K562 (cell line): ENCODE measurements at regions not wholly inside any gene's neighbourhood (a gene's known extent, or its start where the extent isn't known, plus 50 kb on each side); places are given as distances from the start of the nearest gene placed in this dataset.

Experiments
- ATAC-seq: fragments of 200-7000 bp; cut with Tn5 transposase; 3 replicates; pipeline ENCODE4 v1.9.1; 2020; ENCODE audit warnings: moderate library complexity
- BruUV-seq: library from RNA; stranded (reverse); fragments of 400-500 nt; replicated peaks from 2 replicates; lab custom pipeline; 2021; lab: Mats Ljungman, UMichigan
- CTCF ChIA-PET: fragments of 300-600 bp; formaldehyde crosslinking; extraction: SDS; loops from one replicate; lab custom pipeline; 2021; ENCODE audit warnings: low intra/inter-chr PET ratio; lab: Yijun Ruan, JAX
- POLR2A ChIA-PET: fragments of 300-600, 350-650 bp; sonication (Branson Sonifier 250); formaldehyde crosslinking; extraction: SDS; loops from one replicate; lab custom pipeline; 2021; ENCODE audit warnings: antibody characterized with exemption, inconsistent platforms; lab: Yijun Ruan, JAX
- DNase-seq, 4 experiments: peaks; one replicate each; pipeline versions ENCODE4 v3.0.0 to v3.0.0-alpha.2; 2011 to 2018; ENCODE audit warnings: low spot score in 3 of 4, mixed read lengths in 3 of 4; ENCODE audit errors: extremely low read depth in 1 of 4
- FAIRE-seq: peaks from 2 replicates; lab custom pipeline; 2011; peaks lifted over from hg19 to GRCh38; lab: Jason Lieb, UNC
- H2AFZ ChIP-seq: 2 replicates; pipeline ENCODE4 v1.6.0; 2011; ENCODE audit warnings: low read depth, low read length, control low read depth, inconsistent platforms
- H3K27ac ChIP-seq: fragments of 200-600 bp; 3 replicates; pipeline ENCODE4 v1.8.0; 2011; ENCODE audit warnings: low read depth, mild to moderate bottlenecking, control low read depth, inconsistent platforms, low read length, moderate library complexity, mixed read lengths; ENCODE audit errors: extremely low read depth
- H3K27me3 ChIP-seq, 2 experiments: fragments of 300-600 bp in 1 of 2; 2 replicates in 1 of 2; 3 replicates in 1 of 2; pipeline versions ENCODE4 v1.6.0 to v1.8.0; 2011; ENCODE audit warnings: inconsistent platforms in 2 of 2, low read length in 2 of 2, mild to moderate bottlenecking in 1 of 2, mixed read lengths in 1 of 2, moderate library complexity in 1 of 2; ENCODE audit not compliant: control insufficient read depth in 2 of 2, insufficient read depth in 2 of 2
- H3K36me3 ChIP-seq: fragments of 300-600 bp; 3 replicates; pipeline ENCODE4 v1.8.0; 2011; ENCODE audit warnings: mild to moderate bottlenecking, low read length, inconsistent platforms; ENCODE audit not compliant: control insufficient read depth, insufficient read depth
- H3K4me1 ChIP-seq, 2 experiments: fragments of 200-600 bp in 1 of 2; replicated peaks in 1 of 2; 2 replicates in 1 of 2; 3 replicates in 1 of 2; pipeline versions ENCODE4 v1.5.1 to v1.8.0; 2011; ENCODE audit warnings: inconsistent platforms in 2 of 2, low read length in 2 of 2, mild to moderate bottlenecking in 1 of 2, mixed read lengths in 1 of 2, moderate library complexity in 1 of 2; ENCODE audit not compliant: control insufficient read depth in 2 of 2, insufficient read depth in 2 of 2
- H3K4me2 ChIP-seq: 2 replicates; pipeline ENCODE4 v1.6.1; 2011; ENCODE audit warnings: low read length, control low read depth, inconsistent platforms, mixed read lengths; ENCODE audit not compliant: insufficient read depth
- H3K4me3 ChIP-seq: fragments of 200-600 bp; sonication (generic), shearing (Covaris generic); 2 replicates; pipeline ENCODE4 v1.5.1; 2016; ENCODE audit warnings: control low read depth, inconsistent platforms
- H3K79me2 ChIP-seq: fragments of 200-600 bp; 3 replicates; pipeline ENCODE4 v1.8.0; 2011; ENCODE audit warnings: low read length, inconsistent platforms; ENCODE audit not compliant: control insufficient read depth, insufficient read depth
- H3K9ac ChIP-seq, 2 experiments: 2 replicates each; pipeline versions ENCODE4 v1.6.0 to v1.6.1; 2011; ENCODE audit warnings: low read depth in 2 of 2, low read length in 2 of 2, control low read depth in 1 of 2, inconsistent platforms in 1 of 2, mild to moderate bottlenecking in 1 of 2, mixed read lengths in 1 of 2; ENCODE audit not compliant: insufficient read depth in 1 of 2
- H3K9me1 ChIP-seq: one replicate; pipeline ENCODE4 v1.6.0; 2011; ENCODE audit warnings: inconsistent platforms, mild to moderate bottlenecking, low read length, moderate library complexity; ENCODE audit not compliant: control insufficient read depth, insufficient read depth
- H3K9me3 ChIP-seq: replicated peaks from 2 replicates; pipeline ENCODE4 v1.5.1; 2011; ENCODE audit warnings: low read depth, low read length, inconsistent platforms; ENCODE audit not compliant: control insufficient read depth, insufficient read depth
- H4K20me1 ChIP-seq: replicated peaks from 2 replicates; pipeline ENCODE4 v1.6.1; 2011; ENCODE audit warnings: low read length, inconsistent platforms, mixed read lengths; ENCODE audit not compliant: control insufficient read depth, insufficient read depth
- CUX1 ChIP-seq: fragments of 200-800 bp; sonication (Bioruptor generic); IDR thresholded peaks from 2 replicates; pipeline ENCODE4 v1.6.1; 2016; ENCODE audit warnings: missing genetic modification characterization, missing compliant biosample characterization
- HOXB6 ChIP-seq: fragments of 250-450 bp; sonication (Bioruptor Pico); IDR thresholded peaks from 2 replicates; pipeline ENCODE4 v1.5.1; 2022; ENCODE audit warnings: mild to moderate bottlenecking, borderline replicate concordance
- IRF9 ChIP-seq: fragments of 450-650 bp; IDR thresholded peaks from 2 replicates; pipeline ENCODE4 v1.6.1; 2016; ENCODE audit warnings: missing biosample characterization, missing genetic modification characterization
- ZBTB9 ChIP-seq: fragments of 450-650 bp; formaldehyde crosslinking; IDR thresholded peaks from 2 replicates; pipeline ENCODE4 v1.4.0; 2020; ENCODE audit warnings: mild to moderate bottlenecking, moderate library complexity
- ZNF239 ChIP-seq: fragments of 250-450 bp; sonication (Bioruptor Pico); IDR thresholded peaks from 2 replicates; pipeline ENCODE4 v1.4.0; 2020; ENCODE audit warnings: mild to moderate bottlenecking
- ZNF830 ChIP-seq: fragments of 250-450 bp; sonication (Bioruptor Pico); IDR thresholded peaks from 2 replicates; pipeline ENCODE4 v1.5.0; 2021; ENCODE audit warnings: mild to moderate bottlenecking
- ZSCAN29 ChIP-seq: fragments of 450-650 bp; IDR thresholded peaks from 2 replicates; pipeline ENCODE4 v1.6.1; 2017
- WGBS: fragments of 100-300 bp; shearing (Covaris generic); methylation state at CpG from one replicate; pipeline ENCODE4 v1.1.6; 2016; ENCODE audit warnings: low coverage, mixed read lengths; ENCODE audit not compliant: insufficient coverage; ENCODE audit errors: missing lambda C conversion rate; 5-methylcytosine and 5-hydroxymethylcytosine counted together
- in situ Hi-C: fragments of 300-500 bp; cut with MboI; formaldehyde crosslinking; loops from 4 replicates; pipeline ENCODE4 v1.15.0; 2018; ENCODE audit warnings: inconsistent platforms, mixed read lengths
- intact Hi-C: fragments of 100-400 bp; cut with micrococcal nuclease; formaldehyde crosslinking; loops from 2 replicates; pipeline ENCODE4 v1.14.2; 2022

- TF ChIP-seq ZBTB9 (CRISPR knock-in tag) (no peak), ZNF239 (no peak)
- TF ChIP-seq, all 486 proteins: peak for 0
These were observed 52.3 kb upstream of the LSM6 start (continued) for GRCh38 chr4:146123231-146123630.

GRCh38 chr4:146122398-146122797 is 53.1 kb upstream of the LSM6 start:
- DNase-seq (no peak), FAIRE-seq (no peak), ATAC-seq (no peak)
- 0% methylated on average over 6 of the region's 6 CpGs for WGBS
- no peaks in the 10 kb centered on the region for H3K36me3 ChIP-seq
- no peaks in the 10 kb centered on the region for H3K9me1 ChIP-seq
- H3K9me3 ChIP-seq: no peaks in the 10 kb centered on the region
- intact Hi-C loops (no loop called here), in situ Hi-C loops (loop anchor here (25.0 kb wide), 1 partner anchor 790 kb away; no protein-coding TSS in a partner anchor)
- POLR2A ChIA-PET: no interaction called here
- no TSS peak for BruUV-seq
- no peak overlapping the region for H3K27ac ChIP-seq
- no peaks in the 10 kb centered on the region for H4K20me1 ChIP-seq
- H3K4me3 ChIP-seq: no peak overlapping the region
- H2AFZ ChIP-seq: no peak overlapping the region
- H3K4me1 ChIP-seq: no peaks in the 10 kb centered on the region
- H3K79me2 ChIP-seq: no peaks in the 10 kb centered on the region
- no peak overlapping the region for H3K9ac ChIP-seq
- TF ChIP-seq CUX1 (CRISPR knock-in tag) (no peak), ZSCAN29 (no peak), HOXB6 (CRISPR knock-in tag) (no peak), ZNF830 (CRISPR knock-in tag) (no peak), IRF9 (tag) (no peak)
- H3K4me2 ChIP-seq: no peak overlapping the region
- no peaks in the 10 kb centered on the region for H3K27me3 ChIP-seq
- CTCF ChIA-PET: no interaction called here
